ENCODE measurements at regions not wholly inside any gene's neighbourhood (a gene's known extent, or its start where the extent isn't known, plus 50 kb on each side); places are given as distances from the start of the nearest gene placed in this dataset.
"Not testable (repeated sequence)": the region's sequence is repeated elsewhere in the genome, so short reads cannot be mapped to it uniquely, and the experiment has no call there.

GRCh38 chr13:78491978-78492377, 111.4 kb downstream of the POU4F1 start:
- H3K4me3 ChIP-seq (ENCODE audit: low read depth, low read length): no peak overlapping the region
- TF ChIP-seq CTCF (IDR thresholded peaks at IDR 0.05; ENCODE audit: low read depth, low read length): no peak

- H3K4me3 ChIP-seq (ENCODE audit: low read depth, low read length): not testable (repeated sequence)
Observed at GRCh38 chr13:78490225-78490624, 113.1 kb downstream of the POU4F1 start.

DNA sequence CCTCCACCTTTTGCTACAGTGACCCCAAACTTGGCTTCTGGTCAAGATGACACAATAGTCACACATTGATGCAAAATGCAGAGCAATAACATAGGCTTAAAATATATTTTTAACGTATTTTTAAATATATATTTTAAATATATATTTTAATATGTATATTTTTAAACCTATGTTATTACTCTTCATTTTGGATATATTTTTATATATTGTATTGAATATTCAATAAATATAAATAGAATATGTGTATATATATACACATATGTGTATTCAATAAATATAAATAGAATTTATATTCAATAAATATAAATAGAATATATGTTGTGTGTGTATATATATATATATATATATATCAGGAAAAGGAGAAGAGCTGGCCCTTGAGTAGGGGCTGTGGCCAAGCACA, 115.6 kb downstream of the POU4F1 start:
- H3K4me3 ChIP-seq (ENCODE audit: low read depth, low read length): no peak overlapping the region
- TF ChIP-seq CTCF (IDR thresholded peaks at IDR 0.05; ENCODE audit: low read depth, low read length): no peak

DNA sequence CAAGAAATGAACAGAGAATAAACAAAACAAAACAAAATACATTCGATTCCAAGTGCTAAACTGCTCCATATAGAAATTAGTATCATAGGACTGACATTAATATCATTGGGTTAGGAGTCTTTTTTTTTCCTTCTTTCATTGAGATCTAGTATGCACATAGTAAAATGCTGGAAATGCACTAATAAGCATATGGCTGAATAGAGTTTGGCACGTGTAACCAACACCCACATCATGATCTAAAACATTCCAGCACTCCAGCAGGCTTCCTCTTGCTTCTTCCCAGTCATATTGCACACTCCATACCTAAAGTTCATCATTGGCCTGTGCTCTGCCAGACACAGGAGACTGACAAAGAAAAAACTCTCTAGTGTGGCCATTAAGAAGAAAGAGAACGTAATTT, 117.5 kb downstream of the POU4F1 start:
- H3K4me3 ChIP-seq (ENCODE audit: low read depth, low read length): no peak overlapping the region
- TF ChIP-seq CTCF (IDR thresholded peaks at IDR 0.05; ENCODE audit: low read depth, low read length): no peak

DNA sequence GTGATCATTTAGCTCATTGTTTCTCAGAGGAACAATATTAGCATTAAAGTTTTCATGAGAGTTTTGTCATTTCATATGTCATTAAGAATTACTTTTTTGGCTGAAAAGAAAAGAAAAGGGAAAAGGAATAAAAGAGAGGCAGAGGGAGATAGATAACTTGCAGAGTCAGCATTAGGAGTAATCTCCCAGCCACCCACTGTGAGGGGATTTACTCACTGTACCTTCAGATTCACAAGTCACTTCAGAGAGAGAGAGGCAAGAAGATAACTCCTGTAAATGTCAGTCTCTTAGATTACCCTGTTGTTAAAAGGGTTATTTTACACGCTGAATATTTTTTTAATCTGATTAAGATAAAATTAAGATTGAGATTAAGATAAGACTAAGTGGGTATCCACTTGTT, 125.2 kb downstream of the POU4F1 start:
- H3K4me3 ChIP-seq (ENCODE audit: low read depth, low read length): no peak overlapping the region

GRCh38 chr13:78476910-78477309, 126.4 kb downstream of the POU4F1 start:
- no peak overlapping the region for H3K4me3 ChIP-seq (ENCODE audit: low read depth, low read length)
- TF ChIP-seq CTCF (IDR thresholded peaks at IDR 0.05; ENCODE audit: low read depth, low read length): no peak

More for the DNA sequence above, 125.2 kb downstream of the POU4F1 start:
- TF ChIP-seq CTCF (IDR thresholded peaks at IDR 0.05; ENCODE audit: low read depth, low read length): no peak

GRCh38 chr13:78468621-78469020, 134.7 kb downstream of the POU4F1 start:
- TF ChIP-seq CTCF (IDR thresholded peaks at IDR 0.05; ENCODE audit: low read depth, low read length): no peak
- no peak overlapping the region for H3K4me3 ChIP-seq (ENCODE audit: low read depth, low read length)

DNA sequence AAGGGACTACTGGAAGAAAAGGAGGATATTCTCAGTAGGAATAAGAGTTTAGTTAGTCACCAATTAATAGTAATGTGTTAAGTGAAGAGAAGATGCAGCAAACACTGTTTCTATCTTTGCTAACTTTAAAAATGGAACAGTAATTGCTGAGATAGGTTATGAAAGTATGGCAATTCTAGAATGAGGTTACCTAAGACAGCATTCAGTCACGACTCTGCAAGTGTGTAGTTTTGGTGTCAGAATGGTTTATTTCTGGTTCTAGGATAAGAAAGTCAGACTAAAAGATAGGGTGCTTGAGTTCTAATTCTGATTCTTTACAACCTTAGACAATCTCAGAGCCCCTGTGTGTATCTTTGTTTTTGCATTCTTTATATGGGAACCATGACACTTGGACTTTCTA, 138.1 kb downstream of the POU4F1 start:
- no peak for TF ChIP-seq CTCF (IDR thresholded peaks at IDR 0.05; ENCODE audit: low read depth, low read length)
- no peak overlapping the region for H3K4me3 ChIP-seq (ENCODE audit: low read depth, low read length)

Measured in WI38 (cell line).